ENCODE measurements at regions not wholly inside any gene's neighbourhood (a gene's known extent, or its start where the extent isn't known, plus 50 kb on each side); places are given as distances from the start of the nearest gene placed in this dataset.
"Not testable (repeated sequence)": the region's sequence is repeated elsewhere in the genome, so short reads cannot be mapped to it uniquely, and the experiment has no call there.

- DNase-seq (ENCODE audit: low spot score); in situ Hi-C loops (cut with MboI; ENCODE audit: low sequenced_read_pairs, unreplicated experiment): not testable (repeated sequence)
Observed at GRCh38 chr17:18546514-18547398, 70.2 kb downstream of the LGALS9C start.

GRCh38 chr17:18557086-18557485 is 80.5 kb downstream of the LGALS9C start:
- in situ Hi-C loops (cut with MboI; ENCODE audit: low sequenced_read_pairs, unreplicated experiment); DNase-seq (ENCODE audit: low spot score): not testable (repeated sequence)

GRCh38 chr17:18563381-18564098 is 80.7 kb downstream of the TBC1D28 start:
- in situ Hi-C loops (cut with MboI; ENCODE audit: low sequenced_read_pairs, unreplicated experiment); DNase-seq (ENCODE audit: low spot score): not testable (repeated sequence)

GRCh38 chr17:18564099-18564448 is 80.1 kb downstream of the TBC1D28 start:
- peak; percentile 12 for DNase-seq (ENCODE audit: low spot score)
- in situ Hi-C loops (cut with MboI; ENCODE audit: low sequenced_read_pairs, unreplicated experiment) = not testable (repeated sequence)
- TF ChIP-seq CTCF (IDR thresholded peaks at IDR 0.05; ENCODE audit: borderline replicate concordance, control extremely low read depth, extremely low read depth, insufficient read depth, missing control alignments) = peak; percentile 36

GRCh38 chr17:18568108-18568995 is 75.8 kb downstream of the TBC1D28 start:
- DNase-seq (ENCODE audit: low spot score) = peak; percentile 1
- in situ Hi-C loops (cut with MboI; ENCODE audit: low sequenced_read_pairs, unreplicated experiment) = not testable (repeated sequence)

- DNase-seq (ENCODE audit: low spot score) = peak; percentile 1
- in situ Hi-C loops (cut with MboI; ENCODE audit: low sequenced_read_pairs, unreplicated experiment) = not testable (repeated sequence)
Observed at GRCh38 chr17:18569489-18569913, 74.7 kb downstream of the TBC1D28 start.

- in situ Hi-C loops (cut with MboI; ENCODE audit: low sequenced_read_pairs, unreplicated experiment); DNase-seq (ENCODE audit: low spot score): not testable (repeated sequence)
Observed at GRCh38 chr17:18572536-18572935, 71.7 kb downstream of the TBC1D28 start.

GRCh38 chr17:18574137-18574536 is 70.1 kb downstream of the TBC1D28 start:
- in situ Hi-C loops (cut with MboI; ENCODE audit: low sequenced_read_pairs, unreplicated experiment) = not testable (repeated sequence)

More at GRCh38 chr17:18574137-18574536, 70.1 kb downstream of the TBC1D28 start:
- DNase-seq (ENCODE audit: low spot score) = not testable (repeated sequence)
